Natural killer cell treated with Interleukin-12 subunit alpha and Interleukin-12 subunit beta and Interleukin-15 and Interleukin-18, amount 100 ng/mL, for 72 hours (primary cell): ENCODE measurements at regions not wholly inside any gene's neighbourhood (a gene's known extent, or its start where the extent isn't known, plus 50 kb on each side); places are given as distances from the start of the nearest gene placed in this dataset.

ENCODE experiments used
- ATAC-seq, 2 donors: fragments of 150-1000 bp; cut with Tn5 transposase in 1 of 2; sonication (Bioruptor Pico), chemical (Tn5 transposase) in 1 of 2; 2 replicates each; pipeline ENCODE4 v1.10.0; 2021
- DNase-seq: peaks from one replicate; pipeline ENCODE4 v3.0.0; 2022; ENCODE audit warnings: low spot score
- H3K27ac Mint-ChIP-seq, 2 donors: 1 replicate in 1 of 2; 2 replicates in 1 of 2; pipeline ENCODE4 v1.8.0; 2022; ENCODE audit warnings: mixed read lengths in 2 of 2, mild to moderate bottlenecking in 1 of 2, moderate library complexity in 1 of 2
- H3K27me3 Mint-ChIP-seq, 2 donors: 1 replicate in 1 of 2; 2 replicates in 1 of 2; pipeline ENCODE4 v1.8.0; 2022; ENCODE audit warnings: mixed read lengths in 2 of 2
- H3K36me3 Mint-ChIP-seq: one replicate; pipeline ENCODE4 v1.8.0; 2022; ENCODE audit warnings: mixed read lengths
- H3K4me1 Mint-ChIP-seq, 2 donors: 1 replicate in 1 of 2; 2 replicates in 1 of 2; pipeline ENCODE4 v1.8.0; 2022; ENCODE audit warnings: low read depth in 2 of 2, mixed read lengths in 2 of 2, mild to moderate bottlenecking in 1 of 2
- H3K4me3 Mint-ChIP-seq: one replicate; pipeline ENCODE4 v1.8.0; 2022; ENCODE audit warnings: mixed read lengths
- H3K9me3 Mint-ChIP-seq: 2 replicates; pipeline ENCODE4 v1.8.0; 2022; ENCODE audit warnings: mixed read lengths

DNA sequence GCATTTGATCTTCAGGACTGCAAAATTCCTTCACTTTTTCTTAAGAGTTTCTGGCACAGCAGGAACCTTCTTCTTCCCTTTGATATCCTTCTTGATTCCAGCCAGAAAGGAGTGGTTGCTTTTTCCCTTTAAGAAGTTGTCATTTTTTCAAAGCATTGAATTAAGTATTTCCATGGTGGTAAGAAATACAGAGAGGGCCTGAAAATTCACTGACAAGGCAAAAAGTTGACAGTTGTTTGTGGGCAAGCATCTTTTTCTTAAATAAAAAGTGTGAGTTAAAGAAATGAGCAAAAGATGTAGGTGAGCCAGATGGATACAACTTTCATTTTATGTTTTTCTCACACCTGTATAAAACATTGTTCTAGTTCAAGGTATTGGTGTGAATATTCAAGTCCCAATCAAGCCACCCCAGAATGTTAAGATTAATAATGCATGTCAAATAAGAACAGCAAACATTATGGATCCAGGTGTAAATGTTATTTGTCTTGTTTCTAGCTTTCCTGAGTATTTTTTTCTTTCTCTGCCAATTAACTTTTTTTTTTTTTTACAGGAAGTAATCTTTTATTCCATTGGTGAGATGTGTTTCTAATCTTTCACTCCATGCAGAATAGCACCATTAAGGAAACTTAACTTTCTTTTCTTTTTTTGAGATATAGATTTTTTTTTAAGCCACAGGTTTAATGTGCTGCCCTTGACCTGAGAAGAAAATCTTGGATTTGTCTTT is 334.3 kb upstream of the SEMA3A start:
- Mint-ChIP-seq H3K27me3 (no peaks in the 10 kb centered on the region), H3K36me3 (no peaks in the 10 kb centered on the region), H3K4me1 (no peaks in the 10 kb centered on the region), H3K4me3 (no peak overlapping the region), H3K9me3 (peaks cover 3% of the 10 kb centered on the region), H3K27ac (no peak overlapping the region)
- no peak for ATAC-seq
- DNase-seq = no peak

DNA sequence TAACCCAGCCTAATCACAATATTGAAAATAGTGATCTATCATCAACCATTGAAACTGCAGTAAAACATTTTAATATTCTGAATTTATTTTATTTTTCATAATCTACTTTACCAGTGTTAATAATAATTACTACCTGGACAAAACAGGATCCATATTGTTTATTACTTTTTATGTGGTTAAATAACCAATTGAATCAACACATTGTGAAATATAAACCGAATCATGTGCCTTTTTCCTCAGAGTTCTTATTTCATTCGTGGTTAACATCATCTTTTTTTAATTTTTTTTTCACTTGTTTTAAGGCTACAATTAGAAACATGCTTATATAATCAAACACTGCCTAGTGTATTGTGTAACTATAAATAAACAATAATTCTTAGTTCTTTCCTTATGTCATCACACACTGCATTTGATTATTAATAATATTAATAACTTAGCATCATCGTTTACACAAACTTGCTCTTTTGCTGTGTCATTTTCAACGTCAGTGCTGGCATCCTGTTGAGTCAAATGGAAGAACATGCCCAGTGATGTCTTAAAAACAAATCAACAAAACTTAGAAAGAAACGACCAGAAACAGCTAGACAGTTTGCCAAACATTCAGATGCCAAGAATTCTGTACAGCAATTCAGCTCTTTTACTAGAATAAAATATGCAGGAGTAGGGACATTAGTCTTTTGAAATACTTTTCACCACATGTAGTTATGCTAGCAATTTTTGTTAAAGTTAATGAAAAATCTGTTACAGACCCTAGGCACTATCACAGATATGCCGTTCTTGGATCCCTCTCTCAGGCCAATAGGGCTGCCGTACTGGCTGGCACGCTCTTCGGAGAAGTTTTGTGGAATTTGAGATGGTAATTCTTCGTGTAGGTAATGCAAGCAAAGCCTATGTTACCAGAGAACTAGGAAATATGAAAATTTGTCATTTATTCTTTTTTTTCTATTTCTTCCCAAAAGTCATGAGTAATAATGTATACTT is 330.4 kb upstream of the SEMA3A start:
- Mint-ChIP-seq H3K27me3 (no peaks in the 10 kb centered on the region), H3K4me3 (no peak overlapping the region), H3K4me1 (no peaks in the 10 kb centered on the region), H3K36me3 (no peaks in the 10 kb centered on the region), H3K9me3 (no peaks in the 10 kb centered on the region), H3K27ac (no peak overlapping the region)
- DNase-seq (no peak), ATAC-seq (no peak)

DNA sequence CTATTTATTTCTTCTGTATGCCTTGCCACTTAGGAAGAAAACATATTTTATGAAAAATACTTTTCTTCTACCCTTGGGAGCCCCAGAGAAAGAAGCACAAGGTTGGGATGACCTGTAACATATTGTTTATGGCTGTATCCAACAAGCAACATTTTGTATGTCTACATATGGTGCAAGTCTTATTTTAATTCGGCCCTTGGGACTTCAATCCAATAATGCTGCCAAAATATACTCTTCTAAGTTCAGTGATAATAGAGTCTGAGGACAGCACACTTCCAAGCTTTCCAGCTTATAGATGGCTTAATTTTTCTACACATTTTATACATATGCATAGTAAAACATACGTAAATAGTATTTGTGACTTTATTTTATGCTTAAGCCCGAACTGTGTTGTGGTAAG is 318.5 kb upstream of the SEMA3A start:
- Mint-ChIP-seq H3K36me3 (no peaks in the 10 kb centered on the region), H3K27me3 (no peaks in the 10 kb centered on the region), H3K27ac (no peak overlapping the region), H3K4me3 (no peak overlapping the region), H3K4me1 (no peaks in the 10 kb centered on the region), H3K9me3 (peaks cover 17% of the 10 kb centered on the region)
- DNase-seq (no peak), ATAC-seq (no peak)

DNA sequence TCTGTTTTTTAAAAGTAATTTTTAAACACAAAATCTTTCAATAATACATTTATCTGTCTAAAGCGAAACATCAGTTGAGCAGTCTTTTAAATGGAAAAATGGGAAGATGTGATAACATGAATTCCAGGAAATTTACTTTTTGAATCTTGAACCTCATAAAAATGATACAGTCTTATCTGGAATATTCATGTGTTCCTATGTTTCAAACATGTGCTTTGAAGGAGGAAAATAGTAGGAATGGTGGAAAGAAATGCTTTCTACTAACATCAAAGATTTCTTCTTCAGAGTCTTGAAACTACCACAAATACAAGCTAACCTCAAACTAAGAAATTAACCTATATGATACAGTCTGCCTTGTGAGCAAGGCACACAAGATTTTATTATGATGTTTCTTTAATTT is 317.5 kb upstream of the SEMA3A start:
- Mint-ChIP-seq H3K27ac (no peak overlapping the region), H3K9me3 (peaks cover 16% of the 10 kb centered on the region), H3K27me3 (no peaks in the 10 kb centered on the region), H3K4me1 (no peaks in the 10 kb centered on the region), H3K4me3 (no peak overlapping the region), H3K36me3 (no peaks in the 10 kb centered on the region)
- ATAC-seq = no peak
- no peak for DNase-seq

DNA sequence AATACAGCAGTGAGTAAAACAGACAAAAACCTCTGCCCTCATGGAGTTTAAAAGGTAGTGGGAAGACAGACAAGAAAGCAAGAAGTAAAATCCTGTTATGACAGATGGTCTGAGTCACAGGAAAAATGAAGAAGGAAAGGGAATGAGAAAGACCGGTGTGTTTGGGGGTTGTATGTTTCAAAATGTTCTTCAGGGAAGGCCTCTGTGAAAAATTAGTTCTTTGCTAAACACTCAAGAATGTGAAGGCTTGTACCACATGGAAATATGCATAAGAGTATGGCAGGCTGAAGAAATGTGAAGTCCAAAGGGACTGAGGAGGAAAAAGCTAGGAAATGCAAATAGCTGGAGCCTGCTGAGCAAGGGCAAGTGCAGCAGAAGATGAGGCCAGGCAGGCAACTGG is 315.9 kb upstream of the SEMA3A start:
- peaks cover 18% of the 10 kb centered on the region for H3K9me3 Mint-ChIP-seq
- H3K27me3 Mint-ChIP-seq = no peaks in the 10 kb centered on the region
- H3K36me3 Mint-ChIP-seq = no peaks in the 10 kb centered on the region
- ATAC-seq (no peak), DNase-seq (no peak)
- no peak overlapping the region for H3K4me3 Mint-ChIP-seq
- no peaks in the 10 kb centered on the region for H3K4me1 Mint-ChIP-seq
- no peak overlapping the region for H3K27ac Mint-ChIP-seq

DNA sequence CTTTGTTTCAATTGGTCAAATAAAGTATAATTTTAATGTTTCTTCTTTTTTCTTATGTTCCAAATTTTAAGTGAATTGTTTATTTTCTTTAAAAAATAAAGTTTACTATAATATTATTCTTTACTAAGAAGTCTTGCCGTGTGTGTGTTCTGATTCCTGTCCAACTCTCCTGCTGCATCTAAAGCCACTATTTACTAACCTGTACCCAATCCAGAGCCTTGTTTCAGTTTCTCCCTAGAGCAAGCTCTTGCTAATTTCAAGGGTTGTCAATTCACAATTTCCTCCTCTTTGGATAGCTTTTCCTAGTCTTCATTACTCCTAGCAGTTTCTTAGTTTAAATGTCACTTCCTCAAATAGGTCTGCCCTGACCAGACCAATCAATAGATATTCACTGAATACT is 314.9 kb upstream of the SEMA3A start:
- no peaks in the 10 kb centered on the region for H3K4me1 Mint-ChIP-seq

DNA sequence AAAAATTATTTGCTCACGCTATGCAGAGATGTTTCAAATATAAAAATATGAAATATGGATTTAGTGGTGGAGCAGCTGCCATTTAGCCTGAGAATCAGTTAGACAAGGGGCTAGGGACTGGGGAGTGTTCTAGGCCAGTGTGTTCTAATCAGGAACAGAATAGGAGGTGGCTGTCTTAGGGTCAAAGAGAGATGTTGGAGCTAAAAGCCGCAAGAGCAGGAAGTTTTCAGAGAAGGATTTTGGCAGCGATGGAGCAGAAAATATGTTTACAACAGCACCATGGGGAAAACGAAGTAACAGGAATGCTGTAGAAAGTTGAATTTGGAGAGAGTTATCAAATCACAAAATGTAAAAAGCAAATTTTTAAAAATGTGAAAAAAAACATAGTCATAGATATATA is 314.0 kb upstream of the SEMA3A start:
- Mint-ChIP-seq H3K4me3 (no peak overlapping the region), H3K36me3 (no peaks in the 10 kb centered on the region), H3K27ac (no peak overlapping the region), H3K9me3 (peaks cover 15% of the 10 kb centered on the region), H3K27me3 (no peaks in the 10 kb centered on the region), H3K4me1 (no peaks in the 10 kb centered on the region)
- no peak for DNase-seq
- ATAC-seq = no peak

More for the DNA sequence above, 314.9 kb upstream of the SEMA3A start:
- Mint-ChIP-seq H3K9me3 (peaks cover 15% of the 10 kb centered on the region), H3K36me3 (no peaks in the 10 kb centered on the region), H3K4me3 (no peak overlapping the region), H3K27me3 (no peaks in the 10 kb centered on the region), H3K27ac (no peak overlapping the region)
- ATAC-seq (no peak), DNase-seq (no peak)

DNA sequence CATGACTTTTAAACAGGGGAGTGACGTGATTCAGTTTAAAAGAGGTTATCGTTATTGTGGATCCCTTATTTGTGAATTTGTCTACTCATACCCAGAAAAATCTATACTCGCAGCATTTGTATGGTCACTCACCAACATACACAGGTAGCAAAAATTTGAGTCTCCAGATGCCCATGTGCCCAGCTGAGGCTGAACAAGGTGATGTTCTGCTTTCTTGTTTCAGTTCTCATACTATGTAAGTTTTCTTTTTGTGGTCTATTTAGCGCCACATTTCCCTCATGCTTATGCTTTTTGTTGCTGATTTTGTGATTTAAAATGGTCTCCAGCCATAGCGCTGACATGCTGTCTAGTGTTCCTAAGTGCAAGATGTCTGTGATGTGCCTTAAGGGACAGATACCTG is 312.9 kb upstream of the SEMA3A start:
- Mint-ChIP-seq H3K36me3 (no peaks in the 10 kb centered on the region), H3K27me3 (no peaks in the 10 kb centered on the region), H3K4me1 (no peaks in the 10 kb centered on the region), H3K27ac (no peak overlapping the region), H3K9me3 (peaks cover 15% of the 10 kb centered on the region), H3K4me3 (no peak overlapping the region)
- no peak for ATAC-seq
- no peak for DNase-seq

DNA sequence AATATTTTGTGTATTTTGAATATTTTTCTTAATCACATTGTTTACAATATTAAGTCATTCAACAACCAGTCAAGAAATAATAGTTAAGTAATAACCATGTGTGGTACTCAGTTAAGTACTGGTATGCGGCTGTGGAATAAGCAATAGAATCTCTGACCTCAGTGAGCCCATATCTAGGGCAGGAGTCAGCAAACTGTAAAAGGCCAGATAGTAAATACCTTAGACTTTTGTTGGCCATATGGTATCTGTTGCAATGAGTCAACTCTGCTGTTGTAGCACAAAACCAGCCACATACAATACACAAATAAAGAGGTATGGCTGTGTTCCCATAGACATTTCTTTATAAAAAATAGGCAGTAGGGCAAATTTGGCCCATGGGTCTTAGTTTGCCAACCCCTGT is 311.6 kb upstream of the SEMA3A start:
- ATAC-seq = no peak
- Mint-ChIP-seq H3K36me3 (no peaks in the 10 kb centered on the region), H3K27me3 (no peaks in the 10 kb centered on the region), H3K9me3 (peaks cover 15% of the 10 kb centered on the region), H3K4me3 (no peak overlapping the region), H3K4me1 (no peaks in the 10 kb centered on the region), H3K27ac (no peak overlapping the region)
- DNase-seq = no peak

DNA sequence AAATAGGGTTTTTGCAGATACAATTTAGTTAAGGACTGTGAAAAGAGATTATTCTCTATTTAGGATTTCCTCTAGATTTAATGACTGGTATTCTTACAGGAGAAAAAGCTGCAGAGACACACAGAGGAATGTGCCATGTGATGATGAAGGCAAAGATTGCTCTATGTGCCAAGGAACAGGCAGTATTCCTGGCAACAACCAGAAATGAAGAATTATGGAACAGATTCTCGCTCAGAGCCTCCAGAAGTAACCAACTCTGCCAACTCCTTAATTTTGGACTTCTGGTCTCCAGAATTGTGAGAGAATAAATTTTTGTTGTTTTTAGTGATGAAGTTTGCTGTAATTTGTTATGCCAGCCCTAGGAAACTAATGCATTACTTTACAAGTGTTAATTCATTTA is 307.6 kb upstream of the SEMA3A start:
- DNase-seq (no peak), ATAC-seq (no peak)
- H3K27me3 Mint-ChIP-seq = no peaks in the 10 kb centered on the region
- no peak overlapping the region for H3K4me3 Mint-ChIP-seq
- H3K9me3 Mint-ChIP-seq = peaks cover 5% of the 10 kb centered on the region
- H3K27ac Mint-ChIP-seq = no peak overlapping the region
- H3K4me1 Mint-ChIP-seq = no peaks in the 10 kb centered on the region
- H3K36me3 Mint-ChIP-seq = no peaks in the 10 kb centered on the region

DNA sequence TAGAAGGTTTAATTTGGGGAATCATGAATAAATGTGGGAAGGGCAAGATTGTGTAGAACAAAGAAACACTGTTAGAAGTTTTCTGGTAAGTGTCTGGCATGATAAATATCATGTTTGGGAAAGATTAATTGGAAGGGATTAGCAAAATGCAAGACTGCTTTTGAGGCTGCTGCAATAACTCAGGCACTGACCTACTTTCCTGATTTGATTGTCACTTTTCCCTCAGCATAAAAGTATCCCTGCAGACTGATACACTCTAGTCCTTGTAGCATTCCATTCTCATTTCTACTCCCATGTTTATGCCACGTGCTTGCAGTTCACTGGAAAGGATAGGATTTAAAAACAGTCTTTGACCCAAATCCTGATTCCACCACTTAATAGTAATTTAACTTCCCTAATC is 303.3 kb upstream of the SEMA3A start:
- Mint-ChIP-seq H3K4me1 (no peaks in the 10 kb centered on the region), H3K9me3 (no peaks in the 10 kb centered on the region), H3K27me3 (no peaks in the 10 kb centered on the region), H3K4me3 (no peak overlapping the region), H3K36me3 (no peaks in the 10 kb centered on the region), H3K27ac (no peak overlapping the region)
- ATAC-seq (no peak), DNase-seq (no peak)

DNA sequence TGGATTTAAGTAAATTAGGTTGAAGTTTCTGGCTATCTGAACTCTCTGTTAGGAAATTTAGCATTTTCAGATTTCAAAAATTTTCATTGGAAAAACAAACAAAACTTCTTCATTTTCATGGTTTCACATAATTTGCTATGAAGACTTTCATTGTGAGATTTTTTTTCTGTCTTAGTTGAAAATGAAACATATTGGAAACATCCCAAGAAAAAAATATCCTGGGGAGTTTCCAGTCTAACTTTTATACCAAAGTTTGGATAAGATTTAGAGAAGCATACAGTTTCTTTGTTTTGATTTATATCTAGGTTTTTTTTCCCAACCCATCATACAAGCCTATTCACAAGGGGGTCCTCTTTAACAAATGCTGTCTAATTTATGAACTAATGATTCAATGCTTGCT is 300.5 kb upstream of the SEMA3A start:
- Mint-ChIP-seq H3K27me3 (no peaks in the 10 kb centered on the region), H3K9me3 (peaks cover 4% of the 10 kb centered on the region), H3K4me1 (no peaks in the 10 kb centered on the region), H3K36me3 (no peaks in the 10 kb centered on the region), H3K27ac (no peak overlapping the region), H3K4me3 (no peak overlapping the region)
- DNase-seq (no peak), ATAC-seq (no peak)

DNA sequence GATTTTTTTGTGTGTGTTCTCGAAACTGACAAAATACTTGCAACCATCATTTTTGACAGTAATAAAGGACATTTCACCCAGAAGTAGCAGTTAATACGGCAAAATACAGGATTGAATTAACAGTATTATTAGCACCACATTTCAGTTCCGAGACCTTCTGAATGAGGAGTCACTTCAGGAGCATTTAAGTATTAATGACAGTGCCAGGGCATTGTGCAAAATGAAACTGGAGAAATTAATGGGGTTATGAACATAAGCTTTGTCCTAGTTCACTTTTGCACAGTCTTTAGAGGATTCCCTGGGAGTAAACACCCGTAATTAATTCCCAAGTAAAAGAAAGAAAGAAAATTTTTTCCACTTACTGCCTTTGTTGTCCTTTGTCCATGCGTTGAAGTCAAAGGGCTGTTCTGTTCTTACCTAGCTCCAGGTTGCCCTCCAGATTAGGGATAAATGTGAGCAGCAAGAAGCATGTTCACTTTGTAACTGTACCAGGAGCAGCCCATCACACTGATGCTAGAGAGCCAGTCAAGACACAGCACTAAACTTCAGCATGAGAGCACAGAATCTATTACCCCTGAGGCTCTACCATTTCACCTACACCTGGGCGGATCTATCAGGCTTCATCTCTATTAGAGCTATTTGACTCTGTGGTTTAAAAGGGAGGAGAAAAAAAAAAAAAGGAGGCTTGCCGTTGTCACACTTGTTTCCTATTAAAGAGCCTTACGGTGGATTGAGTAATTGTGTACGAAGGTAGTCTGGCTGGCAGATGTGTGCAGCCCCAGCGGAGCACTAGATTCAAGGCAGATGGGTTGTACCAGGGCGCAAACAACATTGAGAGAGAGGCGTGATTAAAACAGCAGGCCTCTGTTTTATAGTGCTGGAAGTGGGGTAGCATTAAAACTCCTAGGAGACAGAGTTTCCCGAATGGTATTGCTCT is 297.8 kb upstream of the SEMA3A start:
- Mint-ChIP-seq H3K36me3 (no peaks in the 10 kb centered on the region), H3K4me3 (no peak overlapping the region), H3K27me3 (no peaks in the 10 kb centered on the region), H3K4me1 (no peaks in the 10 kb centered on the region), H3K27ac (no peak overlapping the region), H3K9me3 (peaks cover 4% of the 10 kb centered on the region)
- DNase-seq (no peak), ATAC-seq (no peak)
